Femur (tissue), 1 donor: ENCODE measurements at regions not wholly inside any gene's neighbourhood (a gene's known extent, or its start where the extent isn't known, plus 50 kb on each side); places are given as distances from the start of the nearest gene placed in this dataset.
"Not testable (repeated sequence)": the region's sequence is repeated elsewhere in the genome, so short reads cannot be mapped to it uniquely, and the experiment has no call there.

Experiments
- DNase-seq: peaks from one replicate; pipeline ENCODE4 v3.0.0-alpha.2; 2017

- DNase-seq = no peak
These were observed 63.5 kb upstream of the ZNF746 start for GRCh38 chr7:149561072-149561471.

GRCh38 chr7:149559711-149560110 lies 62.1 kb upstream of the ZNF746 start:
- no peak for DNase-seq

- DNase-seq = no peak
These were observed 60.7 kb upstream of the ZNF746 start for GRCh38 chr7:149558149-149558861.

GRCh38 chr7:149556525-149556924 lies 58.9 kb upstream of the ZNF746 start:
- not testable (repeated sequence) for DNase-seq

- DNase-seq = not testable (repeated sequence)
These were observed 57.2 kb upstream of the ZNF746 start for GRCh38 chr7:149554821-149555220.

- DNase-seq = not testable (repeated sequence)
These were observed 56.4 kb upstream of the ZNF746 start for GRCh38 chr7:149553991-149554390.

GRCh38 chr7:149552799-149553198 lies 55.2 kb upstream of the ZNF746 start:
- DNase-seq = no peak
